IMR-90 (cell line): ENCODE measurements at regions not wholly inside any gene's neighbourhood (a gene's known extent, or its start where the extent isn't known, plus 50 kb on each side); places are given as distances from the start of the nearest gene placed in this dataset.

Source experiments
- ATAC-seq: fragments of 200-7000 bp; cut with Tn5 transposase; 2 replicates; pipeline ENCODE4 v1.9.1; 2020; ENCODE audit warnings: low read depth, mild to moderate bottlenecking, moderate library complexity
- BruUV-seq: library from RNA; stranded (reverse); fragments of 400-500 nt; replicated peaks from 2 replicates; lab custom pipeline; 2021; lab: Mats Ljungman, UMichigan
- CTCF ChIA-PET: fragments of 300-600 bp; formaldehyde crosslinking; extraction: SDS; loops from one replicate; lab custom pipeline; 2021; ENCODE audit warnings: antibody characterized with exemption; lab: Yijun Ruan, JAX
- POLR2A ChIA-PET: fragments of 300-600 bp; sonication (Branson Sonifier 250); formaldehyde crosslinking; loops from one replicate; lab custom pipeline; 2022; ENCODE audit warnings: antibody characterized with exemption; ENCODE audit not compliant: unreplicated experiment; lab: Charles Lee
- DNase-seq: peaks from one replicate; pipeline ENCODE4 v3.0.0; 2013
- H2AFZ ChIP-seq: replicated peaks from 2 replicates; pipeline ENCODE3; 2013; ENCODE audit warnings: low read length, mild to moderate bottlenecking; ENCODE audit not compliant: poor library complexity
- H2AK5ac ChIP-seq: 2 replicates; pipeline ENCODE4 v1.6.1; 2013; ENCODE audit warnings: low read depth, low read length, inconsistent platforms
- H2AK9ac ChIP-seq: replicated peaks from 2 replicates; pipeline ENCODE3; 2013; ENCODE audit warnings: mild to moderate bottlenecking, low read depth, low read length, moderate library complexity; ENCODE audit not compliant: poor library complexity
- H2BK120ac ChIP-seq: 2 replicates; pipeline ENCODE4 v1.6.1; 2013; ENCODE audit warnings: low read depth, low read length, inconsistent platforms
- H2BK15ac ChIP-seq: 3 replicates; pipeline ENCODE4 v1.6.1; 2013; ENCODE audit warnings: low read depth, low read length, inconsistent platforms
- H2BK20ac ChIP-seq: 2 replicates; pipeline ENCODE4 v1.6.1; 2013; ENCODE audit warnings: low read depth, mild to moderate bottlenecking, inconsistent platforms, low read length, moderate library complexity
- H2BK5ac ChIP-seq: 2 replicates; pipeline ENCODE4 v1.6.1; 2013; ENCODE audit warnings: mild to moderate bottlenecking, low read depth, low read length, inconsistent platforms; ENCODE audit not compliant: poor library complexity, severe bottlenecking
- H3K14ac ChIP-seq: replicated peaks from 2 replicates; pipeline ENCODE4 v1.6.1; 2013; ENCODE audit warnings: low read depth, low read length, inconsistent platforms
- H3K18ac ChIP-seq: 2 replicates; pipeline ENCODE4 v1.6.1; 2013; ENCODE audit warnings: low read depth, low read length, control low read depth
- H3K23ac ChIP-seq: 2 replicates; pipeline ENCODE4 v1.6.1; 2013; ENCODE audit warnings: low read depth, low read length, inconsistent platforms
- H3K27ac ChIP-seq: 2 replicates; pipeline ENCODE4 v1.5.1; 2013; ENCODE audit warnings: mild to moderate bottlenecking, control low read depth, low read length; ENCODE audit not compliant: insufficient read depth
- H3K27me3 ChIP-seq: 2 replicates; pipeline ENCODE4 v1.6.1; 2013; ENCODE audit warnings: low read length; ENCODE audit not compliant: control insufficient read depth, insufficient read depth
- H3K36me3 ChIP-seq: 2 replicates; pipeline ENCODE4 v1.6.1; 2013; ENCODE audit warnings: low read length, mixed read lengths; ENCODE audit not compliant: control insufficient read depth, insufficient read depth
- H3K4ac ChIP-seq: 2 replicates; pipeline ENCODE4 v1.6.1; 2013; ENCODE audit warnings: low read depth, low read length, inconsistent platforms
- H3K4me1 ChIP-seq: 2 replicates; pipeline ENCODE4 v1.6.1; 2013; ENCODE audit warnings: low read length, mixed read lengths; ENCODE audit not compliant: control insufficient read depth, insufficient read depth
- H3K4me2 ChIP-seq: 2 replicates; pipeline ENCODE4 v1.6.1; 2013; ENCODE audit warnings: low read depth, mild to moderate bottlenecking, control low read depth, low read length, moderate library complexity
- H3K4me3 ChIP-seq: 2 replicates; pipeline ENCODE4 v1.5.1; 2013; ENCODE audit warnings: low read depth, mild to moderate bottlenecking, control low read depth, low read length, moderate library complexity; ENCODE audit not compliant: insufficient read depth
- H3K56ac ChIP-seq: 2 replicates; pipeline ENCODE4 v1.6.1; 2013; ENCODE audit warnings: low read length, inconsistent platforms; ENCODE audit not compliant: insufficient read depth; ENCODE audit errors: extremely low read depth
- H3K79me1 ChIP-seq, 2 experiments: 2 replicates each; pipeline ENCODE4 v1.6.1; 2013; ENCODE audit warnings: low read length in 2 of 2, inconsistent platforms in 1 of 2, low read depth in 1 of 2
- H3K9ac ChIP-seq: 2 replicates; pipeline ENCODE4 v1.6.1; 2013; ENCODE audit warnings: low read depth, low read length, control low read depth
- H3K9me1 ChIP-seq: 2 replicates; pipeline ENCODE4 v1.6.1; 2013; ENCODE audit warnings: low read length, inconsistent platforms; ENCODE audit not compliant: insufficient read depth
- H3K9me3 ChIP-seq: 2 replicates; pipeline ENCODE4 v1.6.1; 2013; ENCODE audit warnings: low read length; ENCODE audit not compliant: control insufficient read depth, insufficient read depth
- H4K20me1 ChIP-seq: 2 replicates; pipeline ENCODE4 v1.6.1; 2013; ENCODE audit warnings: low read length, inconsistent platforms; ENCODE audit not compliant: insufficient read depth
- H4K5ac ChIP-seq: 2 replicates; pipeline ENCODE4 v1.6.1; 2013; ENCODE audit warnings: mild to moderate bottlenecking, low read depth, low read length, control low read depth
- H4K8ac ChIP-seq, 2 experiments: 2 replicates each; pipeline ENCODE4 v1.6.1; 2013; ENCODE audit warnings: low read depth in 2 of 2, low read length in 2 of 2, control low read depth in 1 of 2, inconsistent platforms in 1 of 2
- H4K91ac ChIP-seq: 2 replicates; pipeline ENCODE4 v1.6.1; 2013; ENCODE audit warnings: low read depth, low read length, inconsistent platforms; ENCODE audit not compliant: insufficient read depth
- BHLHE40 ChIP-seq: fragments of 150-350 bp; IDR thresholded peaks from 2 replicates; pipeline ENCODE4 v1.6.1; 2016; ENCODE audit warnings: mild to moderate bottlenecking, low read depth, low read length
- CEBPB ChIP-seq: IDR thresholded peaks from 2 replicates; pipeline ENCODE4 v1.6.1; 2012; ENCODE audit warnings: low read depth, low read length, improper control_type of control experiment
- CHD1 ChIP-seq: IDR thresholded peaks from 2 replicates; pipeline ENCODE4 v1.6.1; 2012; ENCODE audit warnings: low read depth, low read length, improper control_type of control experiment
- CTCF ChIP-seq: conservative IDR thresholded peaks from 2 replicates; pipeline ENCODE4 v1.5.1; 2012; ENCODE audit warnings: mild to moderate bottlenecking, low read depth, low read length, improper control_type of control experiment
- FOS ChIP-seq: fragments of 150-350 bp; IDR thresholded peaks from 2 replicates; pipeline ENCODE4 v1.6.1; 2016; ENCODE audit warnings: low read depth, low read length
- MAFK ChIP-seq: IDR thresholded peaks from 2 replicates; pipeline ENCODE4 v1.6.1; 2012; ENCODE audit warnings: low read depth, low read length, improper control_type of control experiment
- MAZ ChIP-seq: IDR thresholded peaks from 2 replicates; pipeline ENCODE4 v1.6.1; 2012; ENCODE audit warnings: low read depth, mild to moderate bottlenecking, low read length, improper control_type of control experiment, moderate library complexity, borderline replicate concordance
- MXI1 ChIP-seq: IDR thresholded peaks from 2 replicates; pipeline ENCODE4 v1.6.1; 2012; ENCODE audit warnings: low read depth, mild to moderate bottlenecking, low read length, moderate library complexity, borderline replicate concordance
- NFE2L2 ChIP-seq: fragments of 150-350 bp; IDR thresholded peaks from 2 replicates; pipeline ENCODE4 v1.6.1; 2016; ENCODE audit warnings: low read depth, mild to moderate bottlenecking, low read length
- POLR2A ChIP-seq: IDR thresholded peaks from 2 replicates; pipeline ENCODE4 v1.6.1; 2012; ENCODE audit warnings: mild to moderate bottlenecking, low read depth, low read length
- RAD21 ChIP-seq: IDR thresholded peaks from 2 replicates; pipeline ENCODE4 v1.6.1; 2012; ENCODE audit warnings: low read length, improper control_type of control experiment
- RCOR1 ChIP-seq: IDR thresholded peaks from 2 replicates; pipeline ENCODE4 v1.6.1; 2012; ENCODE audit warnings: mild to moderate bottlenecking, low read length, improper control_type of control experiment; ENCODE audit not compliant: insufficient replicate concordance
- RFX5 ChIP-seq: IDR thresholded peaks from 2 replicates; pipeline ENCODE4 v1.8.0; 2012; ENCODE audit warnings: low read depth, mild to moderate bottlenecking, low read length, moderate library complexity
- SMC3 ChIP-seq: fragments of 150-350 bp; IDR thresholded peaks from 2 replicates; pipeline ENCODE4 v1.6.1; 2016; ENCODE audit warnings: low read depth, mild to moderate bottlenecking, antibody characterized with exemption, low read length, moderate library complexity
- USF2 ChIP-seq: fragments of 150-350 bp; IDR thresholded peaks from 2 replicates; pipeline ENCODE4 v1.6.1; 2017; ENCODE audit warnings: mild to moderate bottlenecking, antibody characterized with exemption, low read length, low read depth
- WGBS, 2 experiments: methylation state at CpG; one replicate each; pipeline versions ENCODE4 v1.1.5 to v1.1.7; 2013; ENCODE audit warnings: missing lambda C conversion rate in 2 of 2; ENCODE audit not compliant: insufficient read length in 1 of 2; ENCODE audit errors: extremely low coverage in 2 of 2; 5-methylcytosine and 5-hydroxymethylcytosine counted together
- dilution Hi-C: fragments of 300-500 bp; cut with HindIII; formaldehyde crosslinking; loops from one replicate; pipeline ENCODE4 v1.14.3; 2018; ENCODE audit warnings: low sequenced_read_pairs; ENCODE audit not compliant: unreplicated experiment
- in situ Hi-C: fragments of 300-500 bp; cut with MboI; formaldehyde crosslinking; loops from 3 replicates; pipeline ENCODE4 v1.14.3; 2019; ENCODE audit warnings: low sequenced_read_pairs, inconsistent platforms, mixed read lengths
- intact Hi-C: fragments of 100-400 bp; cut with micrococcal nuclease; formaldehyde crosslinking; loops from 2 replicates; pipeline ENCODE4 v1.10.0; 2022
- TF ChIP-seq, protein P1 (sequence below): fragments of 150-350 bp; IDR thresholded peaks from 2 replicates; pipeline ENCODE4 v1.6.1; 2016; ENCODE audit warnings: low read depth, mild to moderate bottlenecking, low read length, moderate library complexity, borderline replicate concordance

DNA sequence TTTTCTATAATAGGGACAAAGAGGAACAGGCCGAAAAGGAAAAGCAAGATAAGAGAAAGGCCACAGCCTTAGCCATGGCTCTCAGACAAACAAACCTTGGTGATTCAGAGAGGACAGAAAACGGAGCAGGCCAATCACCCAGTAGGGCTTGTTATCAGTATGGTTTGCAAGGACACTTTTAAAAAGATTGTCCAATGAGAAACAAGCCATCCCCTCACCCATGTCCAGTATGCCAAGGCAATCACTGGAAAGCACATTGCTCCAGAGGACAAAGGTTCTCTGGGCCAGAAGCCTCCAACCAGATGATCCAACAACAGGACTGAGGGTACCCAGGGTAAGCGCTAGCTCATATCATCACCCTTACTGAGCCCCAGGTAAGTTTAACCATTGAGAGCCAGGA, 243.8 kb upstream of the BTG1 start:
- H2AK5ac ChIP-seq: no peak overlapping the region
- no peak overlapping the region for H2BK120ac ChIP-seq
- no peak overlapping the region for H3K9ac ChIP-seq
- H3K27me3 ChIP-seq: no peaks in the 10 kb centered on the region; the same call in 1 of the 2 replicates
- CTCF ChIA-PET: no interaction called here
- H4K8ac ChIP-seq: no peak overlapping the region
- BruUV-seq: no TSS peak
- no peak overlapping the region for H3K4me2 ChIP-seq
- H3K56ac ChIP-seq: no peak overlapping the region
- H3K18ac ChIP-seq: no peak overlapping the region
- in situ Hi-C loops: no loop called here
- no peak overlapping the region for H3K23ac ChIP-seq
- no peak overlapping the region for H3K4ac ChIP-seq
- no peak overlapping the region for H3K27ac ChIP-seq
- no peak overlapping the region for H3K14ac ChIP-seq
- POLR2A ChIA-PET: no interaction called here
- TF ChIP-seq RFX5 (no peak), MAZ (no peak), POLR2A (no peak), CTCF (no peak), BHLHE40 (no peak), RCOR1 (no peak), FOS (no peak), USF2 (no peak), SMC3 (no peak), RAD21 (no peak), CEBPB (no peak), CHD1 (no peak), NFE2L2 (no peak), MXI1 (no peak), MAFK (no peak)
- TF ChIP-seq, protein P1, sequence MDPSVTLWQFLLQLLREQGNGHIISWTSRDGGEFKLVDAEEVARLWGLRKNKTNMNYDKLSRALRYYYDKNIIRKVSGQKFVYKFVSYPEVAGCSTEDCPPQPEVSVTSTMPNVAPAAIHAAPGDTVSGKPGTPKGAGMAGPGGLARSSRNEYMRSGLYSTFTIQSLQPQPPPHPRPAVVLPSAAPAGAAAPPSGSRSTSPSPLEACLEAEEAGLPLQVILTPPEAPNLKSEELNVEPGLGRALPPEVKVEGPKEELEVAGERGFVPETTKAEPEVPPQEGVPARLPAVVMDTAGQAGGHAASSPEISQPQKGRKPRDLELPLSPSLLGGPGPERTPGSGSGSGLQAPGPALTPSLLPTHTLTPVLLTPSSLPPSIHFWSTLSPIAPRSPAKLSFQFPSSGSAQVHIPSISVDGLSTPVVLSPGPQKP: no peak
- no peaks in the 10 kb centered on the region for H3K36me3 ChIP-seq
- intact Hi-C loops: no loop called here
- H3K79me1 ChIP-seq: no peaks in the 10 kb centered on the region
- no peak overlapping the region for H2BK20ac ChIP-seq
- DNase-seq: no peak
- H2BK15ac ChIP-seq: no peak overlapping the region
- dilution Hi-C loops: no loop called here
- peaks cover 9% of the 10 kb centered on the region for H3K9me3 ChIP-seq
- no peak overlapping the region for H3K4me3 ChIP-seq
- H2AFZ ChIP-seq: no peak overlapping the region
- no peaks in the 10 kb centered on the region for H3K4me1 ChIP-seq
- H2AK9ac ChIP-seq: no peak overlapping the region
- H4K5ac ChIP-seq: no peak overlapping the region
- no peak overlapping the region for H2BK5ac ChIP-seq
- no peaks in the 10 kb centered on the region for H4K20me1 ChIP-seq
- no peaks in the 10 kb centered on the region for H3K9me1 ChIP-seq
- 100% methylated on average over 1 of the region's 3 CpGs; no CpG with 5 or more reads in 1 of the 2 experiments for WGBS, 2 experiments
- ATAC-seq: no peak
- H4K91ac ChIP-seq: no peak overlapping the region
